Activated CD8-positive, alpha-beta memory T cell treated with anti-CD3 and anti-CD28 coated beads, Interleukin-2, amount 50 U/mL, for 4 hours (primary cell): ENCODE measurements at regions not wholly inside any gene's neighbourhood (a gene's known extent, or its start where the extent isn't known, plus 50 kb on each side); places are given as distances from the start of the nearest gene placed in this dataset.

Experiments used
- DNase-seq: peaks from one replicate; pipeline ENCODE4 v3.0.0-alpha.2; 2020

- no peak for DNase-seq
Observed at GRCh38 chr1:208866386-208866955, 622.3 kb upstream of the PLXNA2 start.

DNA sequence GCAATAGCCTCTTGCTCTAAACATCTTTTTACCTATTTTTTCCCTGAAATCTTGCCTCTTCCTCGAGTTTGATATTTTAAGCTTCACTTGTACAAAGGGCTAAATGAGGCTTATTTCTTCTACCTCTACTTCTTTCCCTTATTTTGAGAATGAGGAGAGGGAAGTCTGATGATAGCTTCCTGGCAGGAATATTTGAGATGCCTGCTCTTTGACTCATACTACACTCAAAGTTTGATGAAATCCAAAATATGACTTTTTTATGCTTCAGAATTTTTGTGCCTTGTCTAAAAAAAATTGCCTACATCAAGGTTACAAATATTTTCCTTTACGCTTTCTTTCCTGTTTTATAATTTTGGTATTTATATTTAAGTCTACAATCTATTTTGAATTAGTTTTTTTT, 624.4 kb upstream of the PLXNA2 start:
- DNase-seq, result no peak

GRCh38 chr1:208874915-208875314, 630.7 kb upstream of the PLXNA2 start:
- no peak for DNase-seq

DNA sequence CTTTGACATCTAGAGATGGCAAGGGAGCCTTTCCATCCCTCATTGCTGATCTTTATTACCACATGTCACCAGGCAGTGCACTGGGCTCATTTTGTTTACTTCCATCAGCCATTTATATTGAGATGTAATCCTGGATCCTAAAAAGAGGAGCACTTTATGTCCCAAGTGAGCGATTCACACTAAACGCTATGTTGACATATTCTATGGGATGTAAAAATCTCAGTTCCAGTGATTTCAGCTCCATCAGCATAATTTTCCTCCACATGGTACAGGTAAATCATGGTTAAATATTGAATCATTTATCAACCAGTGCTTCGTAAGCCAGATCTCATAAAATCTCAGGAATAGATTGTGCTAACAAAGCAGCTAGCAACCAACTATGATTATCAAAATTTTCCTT, 634.8 kb upstream of the PLXNA2 start:
- no peak for DNase-seq

DNA sequence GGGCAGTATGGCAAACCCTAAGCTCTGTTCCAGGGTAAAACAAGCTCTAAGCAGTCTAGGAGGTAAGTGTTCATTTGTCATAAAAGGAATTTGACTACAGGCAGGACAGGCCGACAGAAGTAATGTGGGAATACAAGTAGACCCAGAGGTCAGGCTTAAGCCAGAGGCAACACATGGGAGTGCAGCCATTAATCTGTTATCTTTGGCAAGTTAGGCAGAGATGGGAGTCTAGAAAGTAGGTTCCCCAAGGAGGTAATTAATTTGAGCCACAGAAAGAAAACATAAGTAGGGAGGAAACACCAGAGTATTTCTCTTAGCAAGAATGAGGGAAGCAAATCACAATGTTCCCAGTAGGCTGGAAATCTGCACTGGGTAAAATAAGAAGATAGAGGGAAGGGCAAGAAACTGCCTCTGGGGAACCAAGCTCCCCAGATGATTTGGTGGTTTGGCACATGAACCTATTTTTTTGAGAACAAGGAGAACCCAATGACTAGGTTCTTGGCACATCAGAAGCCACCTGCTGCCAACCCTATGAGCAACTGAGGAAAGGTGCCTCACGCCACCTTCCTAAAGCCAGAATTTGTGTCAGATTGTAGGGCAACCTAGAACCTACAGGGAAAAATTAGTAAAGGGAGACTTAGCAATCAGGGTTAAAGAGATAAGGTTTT, 636.4 kb upstream of the PLXNA2 start:
- DNase-seq, result no peak

DNA sequence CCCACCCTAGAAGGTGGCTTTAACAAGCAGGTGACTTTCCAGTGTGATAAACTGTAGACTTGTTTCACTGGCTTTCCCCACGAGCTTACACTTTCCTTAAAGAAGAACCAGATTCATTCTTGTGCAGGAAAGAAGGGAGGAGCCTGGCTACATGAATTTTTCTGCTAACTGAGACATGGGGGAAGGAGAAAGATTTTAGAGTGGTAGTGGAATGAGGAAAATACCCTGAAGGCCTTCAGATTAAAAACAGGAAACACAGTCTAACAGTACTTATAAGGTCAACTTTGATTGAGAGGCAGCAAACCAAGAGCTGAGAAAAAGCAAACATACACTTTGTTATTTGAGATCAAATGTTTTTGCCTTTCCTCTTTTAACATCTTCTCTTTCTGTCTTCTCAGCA, 640.9 kb upstream of the PLXNA2 start:
- DNase-seq, result no peak

- DNase-seq, result no peak
Observed at GRCh38 chr1:208885650-208886049, 641.5 kb upstream of the PLXNA2 start.

GRCh38 chr1:208888376-208888775, 644.2 kb upstream of the PLXNA2 start:
- DNase-seq, result no peak

GRCh38 chr1:208892147-208892546, 648.0 kb upstream of the PLXNA2 start:
- no peak for DNase-seq

- no peak for DNase-seq
Observed at GRCh38 chr1:208893251-208893650, 649.1 kb upstream of the PLXNA2 start.

- no peak for DNase-seq
Observed at GRCh38 chr1:208895181-208895580, 651.0 kb upstream of the PLXNA2 start.

GRCh38 chr1:208895820-208896219, 651.6 kb upstream of the PLXNA2 start:
- DNase-seq, result no peak

GRCh38 chr1:208896768-208897167, 652.6 kb upstream of the PLXNA2 start:
- DNase-seq, result no peak

GRCh38 chr1:208899438-208899837, 655.3 kb upstream of the PLXNA2 start:
- DNase-seq, result no peak

DNA sequence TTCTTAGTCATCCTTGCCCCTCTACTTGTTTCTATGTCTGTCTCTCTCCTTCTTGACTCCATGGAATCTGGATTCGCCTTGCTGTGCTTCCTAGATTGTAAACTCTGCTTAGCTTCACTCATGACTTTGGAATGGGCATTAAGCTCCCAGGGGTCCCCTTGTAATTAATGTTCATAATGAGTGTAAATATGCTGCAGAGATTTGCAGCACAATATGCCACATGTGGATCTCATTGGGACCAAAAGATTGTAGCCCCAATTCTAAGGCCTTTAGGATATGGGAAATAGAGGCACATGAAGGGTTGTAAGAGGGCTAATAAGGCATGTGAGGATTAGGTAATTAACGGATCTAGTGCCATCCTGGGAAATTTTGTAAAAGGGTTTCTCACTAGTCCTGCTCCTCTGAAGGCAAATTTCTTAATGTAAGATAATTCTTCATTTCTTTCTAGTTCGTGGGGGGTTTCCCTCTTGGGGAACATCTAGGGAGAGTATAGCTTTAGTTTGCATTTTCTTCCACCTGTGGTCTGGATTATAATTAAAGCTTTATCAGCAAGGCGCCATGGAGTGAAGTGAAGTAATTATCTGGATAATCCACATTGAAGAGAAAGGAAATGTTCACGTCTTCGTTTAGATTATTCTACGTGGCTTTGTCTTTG, 659.2 kb upstream of the PLXNA2 start:
- no peak for DNase-seq

GRCh38 chr1:208907790-208908189, 663.6 kb upstream of the PLXNA2 start:
- no peak for DNase-seq

DNA sequence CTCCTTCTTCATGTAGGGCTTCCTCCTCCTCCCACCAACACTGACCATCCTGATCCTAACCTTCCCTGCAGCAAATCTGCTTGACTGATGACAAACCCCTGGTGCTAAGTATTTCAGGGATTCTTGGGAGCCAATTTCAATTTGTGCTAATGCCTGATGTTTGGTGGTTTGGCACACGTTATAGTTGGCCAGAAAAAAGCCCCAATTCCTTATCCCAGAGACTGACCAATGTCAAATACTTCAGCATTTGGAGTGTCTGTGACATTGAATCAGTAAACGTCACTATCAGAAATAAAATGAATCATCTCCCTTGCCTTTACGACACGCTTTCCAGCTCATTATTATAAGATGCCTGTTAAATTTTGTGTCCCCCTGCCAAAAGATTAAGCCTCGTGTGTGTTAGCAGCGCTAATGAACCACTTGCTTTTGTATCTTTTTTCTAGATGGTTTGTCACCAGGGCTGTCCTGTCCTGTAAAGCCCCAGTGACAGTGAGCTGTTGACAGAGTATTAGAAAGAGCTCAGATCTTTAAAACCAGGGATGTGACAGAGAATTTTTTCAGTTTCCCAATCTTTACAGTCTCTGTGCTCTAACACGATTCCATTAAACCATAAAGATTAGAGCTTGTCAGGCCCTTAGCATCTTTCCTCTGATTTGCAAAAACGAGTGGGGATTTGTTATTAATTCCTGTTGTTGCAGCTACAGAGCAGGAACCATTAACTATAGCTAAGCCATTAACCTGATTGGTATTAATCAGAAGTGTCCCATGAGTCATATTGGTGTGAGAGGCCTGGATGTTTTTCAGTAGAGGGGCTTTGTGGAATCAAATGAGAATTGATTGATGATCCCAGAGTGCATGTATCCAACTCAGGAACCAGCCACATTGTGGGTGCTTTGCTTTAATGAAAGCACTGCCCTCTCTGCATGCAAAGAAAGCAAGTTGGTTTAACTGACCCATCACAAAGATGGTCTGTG, 665.1 kb upstream of the PLXNA2 start:
- DNase-seq, result no peak

DNA sequence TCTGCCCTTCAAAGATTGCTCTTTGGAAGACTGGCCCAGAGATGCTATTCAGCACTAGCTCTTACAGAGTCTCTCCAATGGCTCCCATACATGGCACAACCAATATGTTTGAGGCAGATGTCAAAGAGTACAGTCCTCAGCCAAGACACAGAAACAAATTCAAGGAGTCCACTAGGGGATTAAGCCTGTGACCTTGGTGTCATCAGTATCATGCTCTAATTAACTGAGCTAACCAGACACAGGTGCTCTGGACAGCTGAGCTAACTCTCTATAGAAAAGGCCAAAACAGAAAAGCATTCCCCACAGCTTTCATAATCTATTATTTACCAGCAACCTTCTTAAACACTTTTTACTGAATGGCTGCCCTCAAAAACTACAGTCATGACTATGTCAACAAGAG, 666.0 kb upstream of the PLXNA2 start:
- no peak for DNase-seq

DNA sequence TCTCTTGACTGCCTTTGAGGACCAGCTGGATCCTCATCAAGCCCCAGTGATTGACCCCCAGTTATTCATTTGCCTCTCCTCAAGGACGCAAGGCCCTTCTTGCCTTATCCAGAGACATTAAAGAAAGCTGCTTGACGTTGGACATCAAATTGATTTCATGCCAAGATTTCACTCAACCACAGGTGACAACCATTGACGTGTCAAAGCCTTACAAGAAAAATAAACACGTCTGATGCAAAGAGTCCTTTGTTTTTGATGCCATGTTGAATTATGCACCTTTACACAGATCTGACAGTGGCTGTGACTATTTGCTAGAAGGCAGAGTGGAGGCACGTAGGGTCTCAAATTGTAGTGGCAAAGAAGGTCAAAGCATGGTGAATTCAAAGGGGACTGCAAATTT, 666.2 kb upstream of the CAMK1G start:
- DNase-seq, result no peak

DNA sequence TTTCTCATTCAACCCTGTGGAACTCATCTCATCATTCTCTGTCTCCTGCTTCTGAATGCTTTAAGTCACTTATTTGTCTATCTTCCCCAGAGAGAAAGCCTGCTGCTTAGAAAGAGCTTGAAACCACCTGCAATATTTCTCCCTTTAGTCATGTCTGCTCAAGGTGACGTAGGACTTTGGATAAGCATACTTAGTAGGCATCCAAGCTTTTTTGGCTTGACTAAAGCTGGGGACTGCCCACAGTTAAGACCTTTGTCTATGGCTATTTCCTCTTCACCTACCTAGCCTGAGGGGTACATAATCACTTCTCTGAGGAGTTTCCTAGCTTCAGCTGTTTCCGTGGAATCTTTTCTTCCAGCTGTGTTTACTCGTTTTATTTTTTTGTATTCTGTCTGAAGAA, 665.8 kb upstream of the CAMK1G start:
- DNase-seq, result no peak

GRCh38 chr1:208918160-208918559, 665.4 kb upstream of the CAMK1G start:
- no peak for DNase-seq

DNA sequence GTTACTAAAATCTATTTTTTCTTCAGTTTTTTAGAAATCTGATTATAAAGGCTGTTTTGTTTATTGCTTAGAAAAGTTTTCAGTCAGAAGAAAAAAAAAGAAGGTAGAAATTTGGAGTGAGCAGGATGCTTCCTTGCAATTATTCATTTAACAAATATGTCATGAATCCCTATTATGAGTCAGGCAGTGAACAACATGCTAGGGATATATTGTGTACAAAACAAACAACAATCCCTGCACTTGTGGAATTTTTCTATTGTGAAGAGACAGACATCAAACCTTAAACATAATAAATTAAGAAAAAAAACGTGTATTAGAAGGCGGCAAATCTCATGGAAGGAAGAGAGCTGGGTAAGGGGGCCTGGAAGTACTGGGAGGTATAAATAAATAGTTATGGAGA, 664.1 kb upstream of the CAMK1G start:
- DNase-seq, result no peak

- no peak for DNase-seq
Observed at GRCh38 chr1:208921259-208921658, 662.3 kb upstream of the CAMK1G start.
